HT-29 (cell line): ENCODE measurements at regions not wholly inside any gene's neighbourhood (a gene's known extent, or its start where the extent isn't known, plus 50 kb on each side); places are given as distances from the start of the nearest gene placed in this dataset.
"Not testable (repeated sequence)": the region's sequence is repeated elsewhere in the genome, so short reads cannot be mapped to it uniquely, and the experiment has no call there.

Source experiments
- DNase-seq: peaks from one replicate; pipeline ENCODE4 v3.0.0-alpha.2; 2015; ENCODE audit warnings: low spot score

DNA sequence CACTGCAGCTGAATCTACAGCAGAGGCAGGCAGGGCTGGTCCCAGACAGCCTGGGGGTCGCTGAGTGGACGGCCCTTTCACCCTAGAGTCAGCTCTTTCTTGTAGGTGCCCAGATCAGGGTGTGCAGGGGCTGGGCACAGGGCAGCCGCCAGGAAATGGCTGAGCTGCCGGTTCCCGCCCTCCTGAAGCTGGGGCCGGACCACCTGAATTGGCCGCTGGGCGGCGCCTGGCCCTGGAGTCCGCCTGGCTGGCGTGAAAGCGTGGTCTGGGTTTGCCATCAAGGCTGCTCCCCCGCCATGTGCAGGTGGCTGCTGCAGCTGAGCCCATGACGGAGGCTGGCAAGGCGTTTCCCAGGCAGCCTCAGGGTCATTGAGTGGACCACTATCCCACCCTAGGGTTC is 85.7 kb downstream of the POTEM start:
- not testable (repeated sequence) for DNase-seq

DNA sequence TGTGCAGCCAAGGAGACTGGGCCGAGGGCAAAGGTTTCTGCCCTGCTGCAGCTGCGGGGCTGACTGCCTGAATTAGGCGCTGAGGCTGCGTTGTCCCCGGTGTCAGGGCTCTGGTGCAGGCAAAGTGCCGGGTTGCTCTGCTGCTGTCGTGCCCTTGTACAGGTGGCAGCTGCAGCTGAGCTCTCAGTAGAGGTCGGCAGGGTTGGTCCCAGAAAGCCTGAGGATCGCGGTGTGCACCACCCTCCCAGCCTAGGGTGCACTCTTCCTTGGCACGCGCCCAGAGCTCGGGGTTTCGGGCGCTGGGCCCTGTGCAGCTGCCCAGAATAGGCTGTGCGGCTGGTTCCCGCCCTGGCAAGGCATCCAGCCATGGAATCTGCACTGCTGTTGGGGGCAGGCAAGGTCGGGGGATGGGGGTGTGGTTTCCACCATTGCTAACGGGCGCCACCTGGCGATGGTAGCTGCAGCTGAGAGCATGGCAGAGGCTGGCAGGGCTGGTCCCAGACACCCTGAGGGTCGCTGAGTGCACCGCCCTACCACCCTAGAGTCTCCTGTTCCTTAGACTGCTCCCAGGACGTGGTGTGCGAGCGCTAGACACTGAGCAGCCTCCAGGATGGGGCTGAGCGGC is 86.3 kb downstream of the POTEM start:
- DNase-seq: not testable (repeated sequence)

DNA sequence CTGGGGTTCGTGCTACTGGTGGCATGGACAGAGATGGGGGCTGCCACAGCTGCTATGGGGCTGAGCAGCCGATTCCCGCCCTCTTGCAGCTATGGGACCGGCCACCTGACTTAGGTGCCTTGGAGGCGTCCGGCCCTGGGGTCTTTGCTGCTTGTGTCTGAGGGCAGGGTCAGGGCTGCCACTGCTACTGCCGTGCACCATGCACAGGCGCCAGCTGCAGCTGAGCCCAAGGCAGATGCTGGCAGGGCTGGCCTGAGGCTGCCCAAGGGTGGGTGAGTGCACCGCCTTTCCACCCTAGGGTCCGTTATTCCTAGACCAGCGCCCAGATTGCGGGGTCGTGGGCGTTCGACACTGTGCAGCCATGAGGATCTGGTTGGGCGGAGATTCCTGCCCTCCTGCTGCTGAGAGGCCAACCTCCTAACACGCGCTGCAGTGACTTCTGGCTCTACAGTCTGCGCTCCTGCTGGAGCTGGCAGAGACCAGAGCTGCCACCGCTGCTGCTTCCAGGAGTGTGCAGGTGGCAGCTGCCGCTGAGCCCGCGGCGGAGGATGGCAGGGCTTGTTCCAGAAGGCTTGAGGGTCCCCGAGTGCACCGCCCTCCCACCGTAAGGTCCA is 87.0 kb downstream of the POTEM start:
- DNase-seq: not testable (repeated sequence)

DNA sequence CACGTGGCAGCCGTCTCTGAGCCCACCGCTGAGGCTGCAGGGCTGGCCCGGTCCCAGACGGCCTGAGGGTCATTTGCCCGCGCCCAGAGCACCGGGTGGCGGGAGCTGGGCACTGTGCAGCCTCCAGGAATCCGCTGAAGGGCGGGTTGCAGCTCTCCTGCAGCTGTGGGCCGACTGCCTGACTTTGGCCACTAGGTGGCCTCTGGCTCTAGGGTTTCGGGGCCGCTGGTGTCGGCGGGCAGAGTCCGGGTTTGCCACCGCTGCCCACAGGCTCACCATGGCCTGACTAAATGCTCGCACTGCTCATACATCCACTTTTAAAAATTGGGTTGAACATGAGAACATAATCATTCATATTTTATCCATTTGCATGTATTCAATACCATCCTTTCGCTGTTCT is 87.7 kb downstream of the POTEM start:
- not testable (repeated sequence) for DNase-seq

DNA sequence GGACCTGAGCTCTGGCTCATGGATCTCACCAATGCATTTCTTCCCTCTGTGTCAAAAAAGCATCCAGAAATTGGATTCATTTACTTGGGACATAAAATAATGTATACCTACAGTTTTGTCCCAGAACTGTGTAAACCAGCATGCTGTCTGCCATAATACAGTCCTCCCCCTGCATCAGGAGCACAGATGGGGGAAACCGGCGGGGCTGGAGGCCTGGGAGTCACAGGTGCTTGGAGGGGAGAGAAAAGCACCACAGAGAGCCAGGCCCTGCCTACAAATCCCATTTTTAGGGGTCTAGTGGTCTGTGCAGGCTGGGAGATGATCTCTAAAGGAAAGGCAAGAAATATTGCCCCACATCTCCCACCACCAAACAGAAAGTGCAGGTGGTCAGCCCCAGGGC is 91.8 kb downstream of the POTEM start:
- not testable (repeated sequence) for DNase-seq

DNA sequence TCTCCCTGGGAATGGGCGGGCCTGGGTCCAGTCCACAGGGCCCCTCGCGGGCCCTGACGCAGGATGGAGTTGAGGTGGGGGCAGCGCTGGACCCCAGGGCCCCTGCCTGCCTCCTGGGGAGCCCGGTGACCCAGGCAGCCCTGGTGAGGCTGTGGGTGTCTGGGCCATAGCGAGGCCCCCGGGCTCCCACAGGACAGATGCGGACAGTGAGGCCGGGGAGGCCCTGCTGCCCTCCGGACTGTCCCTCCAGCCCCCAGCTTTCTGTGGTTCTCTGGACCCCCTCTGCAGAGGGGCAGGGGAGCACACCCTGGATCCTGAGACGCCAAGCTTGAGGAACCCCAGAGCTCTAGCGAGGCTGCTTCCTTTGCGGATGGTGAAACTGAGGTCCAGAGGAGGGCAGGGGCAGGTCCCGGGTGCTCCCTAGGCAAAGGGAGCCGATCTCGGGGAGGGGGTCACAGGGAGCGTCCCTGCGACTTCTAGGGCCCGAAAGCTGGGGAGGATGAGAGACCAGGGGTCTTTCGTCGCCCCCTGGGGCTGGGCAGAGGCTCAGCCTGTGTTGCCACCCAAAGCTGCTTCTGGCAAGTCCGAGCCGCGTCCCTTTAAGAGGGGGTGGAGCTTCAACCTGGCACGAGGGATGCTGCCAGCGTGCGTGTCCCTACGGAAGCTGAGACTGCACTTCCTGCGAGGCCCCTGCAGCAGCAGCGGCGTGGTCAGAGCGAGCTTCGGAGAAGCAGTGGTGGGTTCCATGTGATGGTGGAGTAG is 94.6 kb downstream of the POTEM start:
- DNase-seq: not testable (repeated sequence)

DNA sequence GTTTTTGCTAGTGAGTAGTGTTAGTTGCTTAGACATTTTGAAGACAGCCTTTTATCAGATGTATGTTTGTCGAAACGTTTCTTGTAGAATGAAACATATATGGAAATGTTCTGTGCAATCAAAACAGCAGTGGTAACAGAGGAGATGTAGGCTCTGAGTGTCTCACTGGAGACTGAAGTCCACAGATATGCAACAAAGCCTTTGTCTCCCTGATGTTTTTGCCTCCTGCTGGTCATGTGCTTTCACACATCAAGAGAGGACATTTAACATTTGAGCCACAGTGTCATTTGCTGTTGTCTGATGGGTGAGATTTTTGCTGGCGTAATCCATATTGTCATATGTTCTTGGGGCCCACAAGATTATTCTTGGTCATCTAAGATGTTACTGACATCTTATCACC is 101.7 kb downstream of the POTEM start:
- DNase-seq: not testable (repeated sequence)

DNA sequence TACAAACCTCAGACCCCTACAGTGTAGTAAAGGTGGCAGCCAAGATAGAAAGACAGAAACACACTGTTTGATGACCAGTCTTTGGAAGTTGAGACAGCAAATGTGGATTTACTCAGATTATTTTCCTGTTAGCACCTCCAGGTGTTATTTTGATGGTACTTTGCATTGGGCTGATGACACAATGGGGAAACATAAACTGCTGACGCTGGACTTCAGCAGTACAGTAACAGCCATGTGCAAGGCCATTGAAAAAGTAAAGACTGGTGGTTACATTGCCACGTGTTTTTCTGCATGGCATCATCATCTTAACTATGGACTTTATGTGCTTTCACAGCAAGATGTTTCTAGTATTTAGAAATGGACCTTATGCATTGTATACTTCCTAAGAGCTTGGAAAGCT is 105.3 kb downstream of the POTEM start:
- not testable (repeated sequence) for DNase-seq

DNA sequence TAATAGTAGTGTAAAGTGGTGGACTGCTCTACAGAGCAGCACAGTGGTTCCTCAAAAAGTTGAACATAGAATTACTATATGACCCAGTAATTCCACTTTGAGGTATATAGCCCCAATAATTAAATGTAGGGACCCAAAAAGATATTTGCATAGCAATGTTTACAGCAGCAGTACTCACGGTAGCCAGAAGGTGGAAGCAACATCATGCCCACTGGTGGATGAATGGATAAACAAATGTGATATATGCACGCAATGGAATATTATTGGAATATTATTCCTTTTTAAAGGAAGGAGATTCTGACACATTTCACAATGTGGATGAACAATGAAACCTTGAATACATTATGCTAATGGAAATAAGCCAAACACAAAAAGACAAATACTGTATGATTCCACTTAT is 121.4 kb downstream of the POTEM start:
- not testable (repeated sequence) for DNase-seq

DNA sequence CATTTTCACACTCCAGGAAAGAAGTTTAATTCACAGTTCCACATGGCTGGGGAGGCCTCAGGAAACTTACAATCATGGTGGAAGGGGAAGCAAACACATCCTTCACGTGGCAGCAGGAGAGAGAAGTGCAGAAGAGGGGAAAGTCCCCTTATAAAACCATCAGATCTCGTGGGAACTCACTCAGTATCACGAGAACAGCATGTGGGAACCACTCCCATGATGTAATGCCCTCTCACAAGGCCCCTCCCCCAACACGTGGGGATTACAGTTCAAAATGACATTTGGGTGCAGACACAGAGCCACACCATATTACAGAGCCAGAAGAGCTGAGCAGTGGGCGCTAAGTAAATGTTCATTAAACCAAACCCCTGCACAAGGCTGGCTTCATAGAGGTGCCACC is 126.0 kb downstream of the POTEM start:
- not testable (repeated sequence) for DNase-seq

DNA sequence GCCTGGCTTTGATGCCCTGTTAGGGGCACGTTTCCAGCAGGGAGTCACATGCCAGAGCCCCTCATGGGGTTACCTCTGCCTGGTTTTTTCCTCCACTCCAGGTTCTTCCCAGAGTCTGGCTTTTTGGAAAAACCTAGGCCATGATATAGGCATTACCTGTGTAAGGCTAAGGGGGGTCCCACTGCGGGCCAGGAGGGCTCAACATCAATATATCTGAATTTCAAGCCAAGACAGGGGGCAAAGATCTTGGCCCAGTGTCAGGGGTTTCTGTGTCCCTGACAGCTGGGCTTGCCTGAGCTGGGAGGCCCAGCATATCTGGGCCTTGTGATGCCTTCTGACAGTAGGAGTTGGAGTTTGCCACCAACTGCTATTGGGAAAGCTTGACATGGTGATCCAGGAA is 127.5 kb downstream of the POTEM start:
- not testable (repeated sequence) for DNase-seq

DNA sequence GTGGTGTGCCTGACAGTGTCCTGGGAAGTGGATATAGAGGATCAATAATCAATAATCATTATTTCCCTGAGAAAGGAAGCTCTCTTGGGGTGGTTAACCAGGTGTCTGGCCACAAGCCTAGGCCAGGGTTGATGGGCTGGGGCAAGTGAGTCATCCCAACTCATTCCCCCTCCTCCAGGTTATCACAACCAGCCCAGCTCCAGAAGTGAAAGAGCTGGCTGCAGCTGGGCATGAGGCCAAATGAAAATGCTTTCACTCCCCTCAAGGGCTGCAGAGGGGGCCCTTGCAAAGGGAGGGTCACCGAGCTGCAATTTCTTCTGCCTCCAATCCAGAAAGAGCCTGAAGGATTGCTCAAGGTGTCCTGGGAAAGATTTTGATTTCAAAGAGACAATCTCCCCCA is 127.9 kb downstream of the POTEM start:
- not testable (repeated sequence) for DNase-seq

DNA sequence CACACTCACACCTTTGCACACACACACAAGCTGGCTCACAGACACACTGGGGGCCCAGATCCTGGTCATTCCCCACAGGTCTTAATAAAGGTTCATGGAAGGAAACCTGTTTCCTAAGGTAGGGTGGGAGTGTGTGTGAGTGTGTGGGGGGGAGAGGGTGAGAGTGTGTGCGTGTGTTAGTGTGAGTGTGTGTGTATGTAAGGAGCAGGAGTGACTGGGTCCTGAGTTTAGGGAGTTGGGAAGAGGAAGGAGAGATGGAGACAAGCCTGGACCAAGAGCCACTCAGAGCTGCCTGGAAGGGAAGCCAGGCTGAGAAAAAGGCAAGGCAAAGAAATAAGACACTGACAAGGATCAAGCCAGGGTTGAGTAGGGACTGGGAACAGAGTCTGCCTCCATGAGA is 129.2 kb downstream of the POTEM start:
- not testable (repeated sequence) for DNase-seq

DNA sequence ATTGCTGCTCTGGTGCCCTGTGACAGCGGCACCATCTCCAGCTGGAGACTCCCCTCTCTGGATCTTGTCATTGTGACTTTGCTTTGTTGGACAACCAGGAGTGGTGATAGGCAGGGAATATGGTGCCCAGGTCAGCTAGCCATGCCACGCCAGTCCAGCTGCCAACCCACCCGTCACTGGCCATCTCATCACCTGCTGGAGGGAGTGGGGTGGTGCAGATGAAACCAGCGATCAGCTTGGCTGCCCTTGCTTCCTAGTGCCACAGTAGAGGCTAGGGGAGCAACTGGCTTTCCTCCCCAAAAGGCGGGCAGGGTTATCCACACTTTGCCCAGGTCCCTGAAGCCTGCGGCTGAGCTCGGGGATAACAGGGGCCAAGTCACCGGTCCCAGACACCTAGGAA is 129.6 kb downstream of the POTEM start:
- DNase-seq: not testable (repeated sequence)

DNA sequence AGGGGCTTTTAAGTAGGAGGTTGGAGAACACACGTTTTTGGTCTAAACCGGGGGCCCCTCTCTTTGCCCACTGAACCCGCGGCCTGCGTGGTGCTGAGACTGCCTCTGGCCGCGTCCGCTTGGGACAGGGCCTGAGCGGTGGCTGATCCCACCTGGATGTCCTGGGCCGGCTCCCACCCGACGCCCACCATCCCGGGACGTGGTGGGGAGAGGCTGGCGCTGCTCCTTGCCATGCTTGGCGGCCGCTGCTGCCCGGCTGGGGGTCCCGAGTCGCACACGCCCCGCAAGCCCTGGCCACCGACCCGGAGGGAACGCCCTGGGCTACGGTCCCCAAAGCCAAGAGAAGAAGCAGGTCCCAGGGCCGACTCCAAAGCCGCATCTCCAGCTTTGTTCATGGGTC is 130.1 kb downstream of the POTEM start:
- not testable (repeated sequence) for DNase-seq

DNA sequence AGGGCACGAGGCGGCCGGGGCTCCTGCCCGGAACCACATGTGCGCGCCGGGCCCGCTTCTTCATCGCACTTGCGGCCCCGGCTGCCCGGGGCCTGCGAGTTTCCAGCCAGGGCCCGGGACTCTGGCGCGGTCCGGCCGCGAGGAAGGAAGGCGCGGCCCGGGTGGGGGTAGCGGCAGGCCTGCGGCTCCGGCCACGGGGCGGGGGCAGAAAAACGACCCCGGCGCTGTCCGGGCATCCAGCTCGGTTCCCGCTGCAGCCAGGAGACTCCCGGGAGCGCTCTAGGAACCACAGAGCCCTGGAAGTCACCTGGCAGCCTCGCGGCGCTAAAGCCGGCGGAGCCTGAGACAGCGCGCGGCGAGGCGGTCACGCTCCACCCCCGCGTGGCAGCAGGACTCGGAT is 130.5 kb downstream of the POTEM start:
- not testable (repeated sequence) for DNase-seq

DNA sequence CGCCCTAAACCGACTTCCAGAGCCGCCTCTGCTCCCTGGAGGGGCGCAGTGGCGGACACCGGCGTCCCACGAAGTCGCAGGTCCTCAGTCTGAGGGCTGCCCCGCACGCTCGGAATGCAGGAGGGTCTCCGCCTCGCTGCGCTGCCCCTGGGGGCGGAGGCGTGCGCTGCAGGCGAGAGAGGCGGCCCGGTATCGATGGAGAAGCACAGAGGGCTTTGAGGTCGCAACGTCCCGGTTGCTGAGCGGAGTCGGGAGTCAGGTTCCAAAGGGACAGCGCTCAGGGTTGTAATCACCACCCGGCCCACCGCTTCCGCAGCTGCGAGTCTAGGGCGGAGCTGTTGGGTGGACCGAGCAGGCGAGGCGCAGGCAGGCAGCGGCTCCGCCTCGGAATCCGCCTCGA is 131.0 kb downstream of the POTEM start:
- DNase-seq: not testable (repeated sequence)

DNA sequence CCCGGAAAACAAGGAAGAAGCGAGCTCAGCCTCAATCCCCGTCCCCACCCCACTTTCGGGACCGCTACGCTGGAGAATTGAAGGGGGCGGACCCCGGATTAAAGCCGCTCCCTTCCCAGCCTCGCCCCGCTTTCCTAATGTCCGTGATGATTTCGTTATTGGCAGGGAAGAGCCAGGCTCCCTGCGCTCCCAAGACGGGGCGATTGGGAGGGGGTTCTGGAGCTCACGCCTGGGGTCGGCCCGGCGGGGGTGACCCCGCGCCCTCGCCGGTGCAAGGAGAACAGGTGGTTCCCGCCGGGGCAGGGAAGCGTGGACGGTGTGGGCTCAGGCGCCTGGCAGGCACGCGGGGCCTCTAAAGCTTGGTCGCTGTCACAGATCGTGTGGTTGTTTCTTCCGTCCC is 131.5 kb downstream of the POTEM start:
- DNase-seq: not testable (repeated sequence)

DNA sequence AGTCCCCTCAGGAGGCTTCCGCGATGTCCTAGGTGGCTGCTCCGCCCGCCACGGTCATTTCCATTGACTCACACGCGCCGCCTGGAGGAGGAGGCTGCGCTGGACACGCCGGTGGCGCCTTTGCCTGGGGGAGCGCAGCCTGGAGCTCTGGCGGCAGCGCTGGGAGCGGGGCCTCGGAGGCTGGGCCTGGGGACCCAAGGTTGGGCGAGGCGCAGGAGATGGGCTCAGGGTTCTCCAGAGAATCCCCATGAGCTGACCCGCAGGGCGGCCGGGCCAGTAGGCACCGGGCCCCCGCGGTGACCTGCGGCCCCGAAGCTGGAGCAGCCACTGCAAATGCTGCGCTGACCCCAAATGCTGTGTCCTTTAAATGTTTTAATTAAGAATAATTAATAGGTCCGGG is 132.1 kb downstream of the POTEM start:
- DNase-seq: not testable (repeated sequence)

DNA sequence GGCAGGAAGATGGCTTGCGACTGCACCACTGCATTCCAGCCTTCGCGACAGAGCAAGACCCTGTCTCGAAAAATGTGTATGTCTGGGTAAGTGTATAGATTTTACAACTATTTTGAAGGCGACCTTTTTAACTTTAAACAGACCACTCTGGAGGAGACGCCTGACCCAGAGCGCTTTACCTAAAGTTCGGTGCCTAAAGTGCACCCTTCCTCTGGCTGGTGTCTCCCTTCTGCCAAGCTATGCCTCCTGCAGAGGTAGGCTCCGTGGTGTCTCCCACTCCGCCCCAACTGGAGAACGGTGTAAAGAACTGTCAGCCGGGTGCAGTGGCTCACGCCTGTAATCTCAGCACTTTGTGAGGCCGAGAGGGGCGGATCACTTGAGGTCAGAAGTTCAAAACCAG is 132.7 kb downstream of the POTEM start:
- DNase-seq: not testable (repeated sequence)

DNA sequence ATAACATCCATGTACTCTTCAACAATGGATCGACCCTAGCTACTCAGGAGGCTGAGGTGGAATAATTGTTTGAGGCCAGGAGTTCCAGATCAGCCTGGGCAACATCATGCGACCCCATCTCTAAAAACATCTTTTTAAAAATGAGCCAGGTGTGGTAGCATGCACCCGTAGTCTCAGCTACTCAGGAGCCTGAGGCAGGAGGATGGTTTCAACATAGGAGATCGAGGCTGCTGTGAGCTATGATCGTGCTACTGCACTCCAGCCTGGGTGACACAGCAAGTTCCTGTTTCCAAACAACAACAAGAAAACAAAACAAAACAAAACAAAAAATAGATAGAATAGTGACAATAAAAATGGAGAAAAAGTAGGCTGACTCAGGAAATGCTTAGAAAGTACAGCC is 138.3 kb downstream of the POTEM start:
- not testable (repeated sequence) for DNase-seq

DNA sequence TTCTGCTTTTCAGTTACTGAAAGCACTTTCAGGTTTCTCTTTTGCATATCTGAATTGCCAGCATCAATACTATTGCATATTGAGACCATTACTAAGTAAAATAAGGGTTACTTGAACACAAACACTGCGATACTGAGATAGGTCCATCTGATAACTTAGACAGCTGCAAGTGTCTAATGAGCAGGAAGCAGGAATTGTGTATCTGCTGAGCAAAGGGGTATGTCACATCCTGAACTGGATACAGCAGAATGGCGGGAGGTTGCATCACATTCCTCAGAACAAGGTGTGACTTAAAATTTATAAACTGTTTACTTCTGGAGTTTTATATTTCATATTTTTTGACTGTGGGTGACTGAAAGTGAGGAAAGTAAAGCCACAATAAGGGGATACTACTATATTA is 142.7 kb downstream of the POTEM start:
- DNase-seq: not testable (repeated sequence)

DNA sequence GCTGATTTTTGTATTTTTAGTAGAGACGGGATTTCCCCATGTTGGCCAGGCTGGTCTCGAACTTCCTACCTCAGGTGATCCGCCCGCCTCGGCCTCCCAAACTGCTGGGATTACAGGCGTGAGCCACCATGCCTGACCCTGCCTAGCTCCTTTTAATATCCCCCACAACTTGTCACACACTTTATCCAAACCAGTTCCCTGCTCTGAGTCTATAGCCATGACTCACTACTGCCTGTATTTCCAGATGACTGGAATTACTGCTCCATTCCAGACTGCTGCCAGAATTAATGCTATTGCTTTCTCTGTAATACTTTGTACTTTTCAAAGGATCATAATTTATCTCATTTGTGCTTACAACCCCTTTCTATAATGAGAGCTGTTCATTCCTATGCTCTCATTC is 153.1 kb downstream of the POTEM start:
- not testable (repeated sequence) for DNase-seq
